ENCODE measurements at regions not wholly inside any gene's neighbourhood (a gene's known extent, or its start where the extent isn't known, plus 50 kb on each side); places are given as distances from the start of the nearest gene placed in this dataset.

GRCh38 chr12:126648074-126648473 is 1582.8 kb downstream of the AACS start:
- no peak for DNase-seq

- DNase-seq = no peak
Measured at GRCh38 chr12:126651133-126651532, 1585.9 kb downstream of the AACS start.

GRCh38 chr12:126663304-126664094 is 1598.3 kb downstream of the AACS start:
- peak; percentile 35 for DNase-seq

GRCh38 chr12:126667339-126667738 is 1599.6 kb upstream of the TMEM132C start:
- DNase-seq = no peak

- DNase-seq = no peak
Measured at GRCh38 chr12:126668538-126668937, 1598.4 kb upstream of the TMEM132C start.

- DNase-seq = no peak
Measured at GRCh38 chr12:126668961-126669360, 1598.0 kb upstream of the TMEM132C start.

DNA sequence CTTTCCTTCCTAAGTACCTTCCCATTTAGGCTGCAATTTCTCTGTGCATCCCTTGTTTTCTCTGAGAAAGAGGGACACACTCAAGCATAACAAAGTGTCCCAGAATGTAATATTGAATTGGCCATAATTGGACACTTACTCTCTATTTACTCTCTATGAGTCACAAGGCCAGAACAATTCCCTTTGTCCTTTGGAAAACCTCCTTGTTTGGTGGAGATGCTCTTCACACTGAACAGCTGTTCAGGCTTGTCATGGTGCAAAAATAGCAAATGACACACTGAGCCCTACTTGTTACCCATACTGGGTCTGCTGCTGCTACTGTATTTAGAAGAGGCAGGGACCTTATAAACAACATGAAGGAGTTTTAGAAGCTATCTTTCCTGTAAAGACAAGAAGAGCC is 1590.5 kb upstream of the TMEM132C start:
- DNase-seq = no peak

- peak; percentile 9 for DNase-seq
Measured at GRCh38 chr12:126681676-126682075, 1585.3 kb upstream of the TMEM132C start.

DNA sequence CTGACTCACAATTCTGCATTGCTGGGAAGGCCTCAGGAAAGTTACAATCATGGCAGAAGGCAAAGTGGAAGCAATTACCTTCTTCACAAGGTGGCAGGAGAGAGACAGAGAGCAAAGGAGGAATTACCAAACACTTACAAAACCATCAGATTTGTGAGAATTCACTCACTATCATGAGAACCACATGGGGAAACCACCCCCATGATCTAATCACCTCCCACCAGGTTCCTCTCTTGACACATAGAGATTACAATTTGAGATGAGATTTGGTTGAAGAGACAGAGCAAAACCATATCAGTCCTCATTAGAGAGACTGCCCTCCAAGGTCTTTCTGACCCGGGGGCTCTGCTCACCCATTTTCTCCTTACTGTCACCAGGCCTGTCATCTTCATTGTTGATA is 1582.3 kb upstream of the TMEM132C start:
- no peak for DNase-seq

DNA sequence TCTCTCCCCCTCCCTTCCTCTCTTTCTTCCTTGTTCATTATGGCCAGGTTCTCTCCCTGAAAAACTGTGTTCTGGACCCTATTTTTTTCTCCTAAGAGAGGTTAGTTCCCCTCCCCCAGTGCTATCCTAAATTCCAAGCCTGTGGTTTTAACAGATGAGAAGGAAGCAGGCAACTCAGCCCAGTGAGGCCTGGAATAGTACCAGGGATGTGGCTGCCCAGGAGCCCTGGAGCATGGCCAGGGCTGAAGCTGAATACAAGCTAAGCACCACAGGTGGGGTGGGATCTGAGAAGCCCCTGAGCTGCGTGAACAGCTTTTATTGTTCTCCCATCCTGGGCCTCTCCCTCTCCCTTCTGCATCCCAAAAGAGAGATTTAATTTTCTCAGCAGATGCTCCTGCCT is 1581.3 kb upstream of the TMEM132C start:
- DNase-seq = no peak

DNA sequence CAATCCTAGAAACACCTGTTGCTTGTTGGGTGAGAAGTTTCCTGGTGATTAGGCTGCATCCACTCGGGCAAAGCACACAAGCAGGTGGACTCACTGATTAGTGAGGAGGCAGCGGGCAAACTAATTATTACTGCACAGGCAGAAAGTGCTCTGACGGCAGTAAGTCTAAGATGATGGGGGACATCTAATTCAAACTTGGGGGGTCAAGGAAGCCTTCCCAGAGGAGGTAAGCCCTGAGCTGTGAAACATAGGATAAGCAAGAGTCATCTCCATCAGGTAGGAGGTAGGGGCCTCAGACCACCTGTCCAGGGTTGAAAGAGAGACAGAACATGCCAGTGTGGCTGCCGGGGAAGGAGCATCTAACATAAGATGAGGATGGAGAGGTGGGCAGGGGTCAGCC is 1578.4 kb upstream of the TMEM132C start:
- DNase-seq = no peak

GRCh38 chr12:126700096-126700495 is 1566.9 kb upstream of the TMEM132C start:
- DNase-seq = no peak

- DNase-seq = peak; percentile 2
Measured at GRCh38 chr12:126704609-126705008, 1562.4 kb upstream of the TMEM132C start.

GRCh38 chr12:126706300-126706699 is 1560.7 kb upstream of the TMEM132C start:
- DNase-seq = no peak

GRCh38 chr12:126708492-126708896 is 1558.5 kb upstream of the TMEM132C start:
- DNase-seq = no peak

- DNase-seq = no peak
Measured at GRCh38 chr12:126718365-126718764, 1548.6 kb upstream of the TMEM132C start.

DNA sequence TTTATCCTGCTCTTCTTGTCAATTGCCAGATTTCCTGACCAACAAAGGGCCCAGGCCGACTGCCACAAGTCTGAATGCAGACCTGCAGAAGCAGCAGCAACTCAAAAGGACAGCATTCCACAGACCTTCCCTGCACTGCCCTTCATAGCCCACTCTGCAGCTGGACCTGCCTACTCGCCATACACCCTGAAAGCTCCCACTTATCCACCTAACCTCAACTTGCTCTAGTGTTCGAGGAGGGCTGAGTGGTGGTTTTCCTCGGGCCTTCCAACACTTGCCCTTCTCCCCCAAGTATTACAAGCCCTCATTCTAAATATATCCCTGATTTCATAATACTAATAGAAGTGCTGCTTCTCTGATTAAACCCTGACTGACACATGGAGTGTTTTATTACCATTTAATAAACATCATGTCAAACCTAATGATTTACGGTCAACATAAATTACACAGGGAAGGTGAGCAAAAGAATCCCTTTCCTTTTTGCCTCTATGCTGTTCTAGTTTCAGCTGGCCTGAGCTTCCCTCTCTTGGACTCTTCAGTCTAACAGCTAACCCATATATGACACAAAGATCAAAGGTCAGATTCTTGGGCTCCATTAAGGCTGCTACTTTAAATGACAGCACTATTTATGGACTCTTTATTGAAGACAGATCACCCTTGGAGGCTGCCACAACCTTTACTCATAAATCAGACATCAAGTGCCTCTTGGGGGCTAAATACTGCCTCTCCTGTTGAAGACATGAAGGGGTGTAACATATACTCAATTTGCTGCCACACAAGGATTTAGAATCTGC is 1546.9 kb upstream of the TMEM132C start:
- DNase-seq = no peak

- DNase-seq = no peak
Measured at GRCh38 chr12:126726481-126727217, 1540.3 kb upstream of the TMEM132C start.

- no peak for DNase-seq
Measured at GRCh38 chr12:126727218-126728075, 1539.5 kb upstream of the TMEM132C start.

GRCh38 chr12:126734296-126734695 is 1532.7 kb upstream of the TMEM132C start:
- DNase-seq = no peak

DNA sequence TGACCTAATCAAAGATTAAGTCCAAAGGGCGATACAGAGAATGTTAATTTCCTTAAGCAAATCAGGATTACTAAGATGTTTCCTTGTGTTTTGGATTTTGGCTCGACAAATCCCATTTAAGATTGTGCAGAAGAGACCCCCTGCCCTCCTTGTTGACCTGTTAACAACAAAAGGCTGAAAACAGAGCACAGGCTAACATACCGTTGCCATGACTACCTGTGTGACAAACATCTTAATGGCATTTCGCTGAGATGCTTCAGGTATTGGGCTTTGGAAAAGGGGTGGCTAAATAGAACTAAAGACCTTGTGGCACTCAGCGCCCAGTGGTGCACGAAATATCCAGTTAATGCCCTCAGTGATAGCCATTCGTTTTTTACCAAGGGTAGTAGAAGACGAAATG is 1532.3 kb upstream of the TMEM132C start:
- no peak for DNase-seq

- DNase-seq = no peak
Measured at GRCh38 chr12:126741536-126742240, 1525.3 kb upstream of the TMEM132C start.

Measured in hematopoietic multipotent progenitor cell treated with erythropoietin and hydrocortisone succinate and interleukin-3 and kit ligand, for 4 days (in vitro differentiated cells).